ENCODE measurements at regions not wholly inside any gene's neighbourhood (a gene's known extent, or its start where the extent isn't known, plus 50 kb on each side); places are given as distances from the start of the nearest gene placed in this dataset.

- DNase-seq (ENCODE audit: insufficient read length) (no peak), FAIRE-seq (no peak)
- TF ChIP-seq POLR2AphosphoS5 (IDR thresholded peaks at IDR 0.05; ENCODE audit: low read depth, low read length) = no peak
- no peak for TF ChIP-seq TAF1 (IDR thresholded peaks at IDR 0.05; ENCODE audit: borderline replicate concordance, low read depth, low read length)
- TF ChIP-seq POLR2A (IDR thresholded peaks at IDR 0.05; ENCODE audit: low read depth, low read length) = no peak
These were observed 361.5 kb upstream of the PTCHD4 start for GRCh38 chr6:48472535-48472934.

GRCh38 chr6:48472091-48472490 lies 361.1 kb upstream of the PTCHD4 start:
- FAIRE-seq (no peak), DNase-seq (ENCODE audit: insufficient read length) (no peak)
- no peak for TF ChIP-seq POLR2AphosphoS5 (IDR thresholded peaks at IDR 0.05; ENCODE audit: low read depth, low read length)
- TF ChIP-seq TAF1 (IDR thresholded peaks at IDR 0.05; ENCODE audit: borderline replicate concordance, low read depth, low read length) = no peak
- no peak for TF ChIP-seq POLR2A (IDR thresholded peaks at IDR 0.05; ENCODE audit: low read depth, low read length)

- no peak for FAIRE-seq
- DNase-seq (ENCODE audit: insufficient read length) = no peak
- no peak for TF ChIP-seq POLR2A (IDR thresholded peaks at IDR 0.05; ENCODE audit: low read depth, low read length)
- TF ChIP-seq POLR2AphosphoS5 (IDR thresholded peaks at IDR 0.05; ENCODE audit: low read depth, low read length) = no peak
- no peak for TF ChIP-seq TAF1 (IDR thresholded peaks at IDR 0.05; ENCODE audit: borderline replicate concordance, low read depth, low read length)
These were observed 360.3 kb upstream of the PTCHD4 start for GRCh38 chr6:48471326-48471725.

GRCh38 chr6:48449002-48449401 lies 338.0 kb upstream of the PTCHD4 start:
- DNase-seq (ENCODE audit: insufficient read length) (no peak), FAIRE-seq (no peak)
- TF ChIP-seq POLR2A (IDR thresholded peaks at IDR 0.05; ENCODE audit: low read depth, low read length) (no peak), TAF1 (IDR thresholded peaks at IDR 0.05; ENCODE audit: borderline replicate concordance, low read depth, low read length) (no peak), POLR2AphosphoS5 (IDR thresholded peaks at IDR 0.05; ENCODE audit: low read depth, low read length) (no peak)

- FAIRE-seq (no peak), DNase-seq (ENCODE audit: insufficient read length) (no peak)
- no peak for TF ChIP-seq TAF1 (IDR thresholded peaks at IDR 0.05; ENCODE audit: borderline replicate concordance, low read depth, low read length)
- no peak for TF ChIP-seq POLR2AphosphoS5 (IDR thresholded peaks at IDR 0.05; ENCODE audit: low read depth, low read length)
- no peak for TF ChIP-seq POLR2A (IDR thresholded peaks at IDR 0.05; ENCODE audit: low read depth, low read length)
These were observed 336.3 kb upstream of the PTCHD4 start for GRCh38 chr6:48447251-48447650.

GRCh38 chr6:48429610-48430009 lies 318.6 kb upstream of the PTCHD4 start:
- FAIRE-seq = no peak
- TF ChIP-seq POLR2A (IDR thresholded peaks at IDR 0.05; ENCODE audit: low read depth, low read length) (no peak), TAF1 (IDR thresholded peaks at IDR 0.05; ENCODE audit: borderline replicate concordance, low read depth, low read length) (no peak), POLR2AphosphoS5 (IDR thresholded peaks at IDR 0.05; ENCODE audit: low read depth, low read length) (no peak)
- DNase-seq (ENCODE audit: insufficient read length) = no peak

GRCh38 chr6:48429021-48429420 lies 318.0 kb upstream of the PTCHD4 start:
- TF ChIP-seq TAF1 (IDR thresholded peaks at IDR 0.05; ENCODE audit: borderline replicate concordance, low read depth, low read length) (no peak), POLR2AphosphoS5 (IDR thresholded peaks at IDR 0.05; ENCODE audit: low read depth, low read length) (no peak), POLR2A (IDR thresholded peaks at IDR 0.05; ENCODE audit: low read depth, low read length) (no peak)
- DNase-seq (ENCODE audit: insufficient read length) (no peak), FAIRE-seq (no peak)

GRCh38 chr6:48426636-48427035 lies 315.6 kb upstream of the PTCHD4 start:
- DNase-seq (ENCODE audit: insufficient read length) = no peak
- TF ChIP-seq TAF1 (IDR thresholded peaks at IDR 0.05; ENCODE audit: borderline replicate concordance, low read depth, low read length) (no peak), POLR2AphosphoS5 (IDR thresholded peaks at IDR 0.05; ENCODE audit: low read depth, low read length) (no peak), POLR2A (IDR thresholded peaks at IDR 0.05; ENCODE audit: low read depth, low read length) (no peak)
- no peak for FAIRE-seq

- DNase-seq (ENCODE audit: insufficient read length) (no peak), FAIRE-seq (no peak)
- no peak for TF ChIP-seq TAF1 (IDR thresholded peaks at IDR 0.05; ENCODE audit: borderline replicate concordance, low read depth, low read length)
- no peak for TF ChIP-seq POLR2A (IDR thresholded peaks at IDR 0.05; ENCODE audit: low read depth, low read length)
- TF ChIP-seq POLR2AphosphoS5 (IDR thresholded peaks at IDR 0.05; ENCODE audit: low read depth, low read length) = no peak
These were observed 312.8 kb upstream of the PTCHD4 start for GRCh38 chr6:48423640-48424365.

- TF ChIP-seq POLR2AphosphoS5 (IDR thresholded peaks at IDR 0.05; ENCODE audit: low read depth, low read length) (no peak), TAF1 (IDR thresholded peaks at IDR 0.05; ENCODE audit: borderline replicate concordance, low read depth, low read length) (no peak), POLR2A (IDR thresholded peaks at IDR 0.05; ENCODE audit: low read depth, low read length) (no peak)
- FAIRE-seq = no peak
- DNase-seq (ENCODE audit: insufficient read length) = no peak
These were observed 309.0 kb upstream of the PTCHD4 start for GRCh38 chr6:48419992-48420391.

- FAIRE-seq = no peak
These were observed 306.9 kb upstream of the PTCHD4 start for GRCh38 chr6:48417927-48418326.

GRCh38 chr6:48412656-48413055 lies 301.7 kb upstream of the PTCHD4 start:
- no peak for FAIRE-seq

More at GRCh38 chr6:48417927-48418326, 306.9 kb upstream of the PTCHD4 start:
- no peak for DNase-seq (ENCODE audit: insufficient read length)
- TF ChIP-seq TAF1 (IDR thresholded peaks at IDR 0.05; ENCODE audit: borderline replicate concordance, low read depth, low read length) = no peak
- TF ChIP-seq POLR2AphosphoS5 (IDR thresholded peaks at IDR 0.05; ENCODE audit: low read depth, low read length) = no peak
- no peak for TF ChIP-seq POLR2A (IDR thresholded peaks at IDR 0.05; ENCODE audit: low read depth, low read length)

More at GRCh38 chr6:48412656-48413055, 301.7 kb upstream of the PTCHD4 start:
- no peak for DNase-seq (ENCODE audit: insufficient read length)
- TF ChIP-seq POLR2A (IDR thresholded peaks at IDR 0.05; ENCODE audit: low read depth, low read length) = no peak
- TF ChIP-seq TAF1 (IDR thresholded peaks at IDR 0.05; ENCODE audit: borderline replicate concordance, low read depth, low read length) = no peak
- no peak for TF ChIP-seq POLR2AphosphoS5 (IDR thresholded peaks at IDR 0.05; ENCODE audit: low read depth, low read length)
